ENCODE measurements at regions not wholly inside any gene's neighbourhood (a gene's known extent, or its start where the extent isn't known, plus 50 kb on each side); places are given as distances from the start of the nearest gene placed in this dataset.

- no peak for TF ChIP-seq CTCF (IDR thresholded peaks at IDR 0.05)
- no peak for TF ChIP-seq POLR2A (IDR thresholded peaks at IDR 0.05)
- TF ChIP-seq EP300 (IDR thresholded peaks at IDR 0.05) = no peak
Observed at GRCh38 chr10:111246136-111246535, 169.3 kb downstream of the ADRA2A start.

Data from sigmoid colon (tissue), 4 donors.